ENCODE measurements at regions not wholly inside any gene's neighbourhood (a gene's known extent, or its start where the extent isn't known, plus 50 kb on each side); places are given as distances from the start of the nearest gene placed in this dataset.

DNA sequence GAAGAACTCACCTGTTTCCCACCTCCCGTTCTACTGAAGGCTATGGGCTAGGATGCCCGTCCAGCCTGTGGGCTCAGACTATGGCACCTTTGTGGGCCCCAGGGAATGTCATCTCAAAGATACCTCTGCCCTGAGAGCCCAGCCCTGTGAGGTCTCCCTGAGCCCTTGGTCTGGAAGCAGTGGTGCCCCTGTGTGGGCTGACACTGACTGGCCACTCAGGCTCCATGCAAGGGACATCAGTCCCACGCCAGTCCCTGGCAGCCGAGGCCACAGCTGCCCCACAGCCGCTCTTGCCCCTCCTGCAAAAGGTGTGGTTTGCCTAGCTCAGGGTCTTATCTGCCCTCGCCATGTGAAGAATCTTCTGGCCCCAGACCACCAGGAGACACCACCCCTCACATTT is 106.9 kb downstream of the KLF13 start:
- CTCF ChIA-PET, result interaction anchor here (1.0 to 12.7 kb wide), 13 partner anchors 40 to 304 kb away, joined by 3 to 336 read pairs (median 10); partner anchors contain the start of gene KLF13
- Histone ChIP-seq H4K20me1 (ENCODE audit: control insufficient read depth, insufficient read depth) (no peaks in the 10 kb centered on the region), H3K4me2 (ENCODE audit: control insufficient read depth, insufficient read depth) (no peak overlapping the region), H3K4me3 (no peak overlapping the region), H3K36me3 (ENCODE audit: control insufficient read depth in 2 of 2, insufficient read depth in 2 of 2, low read length in 1 of 2) (no peaks in the 10 kb centered on the region), H3K9me3 (replicated peaks; ENCODE audit: control insufficient read depth, insufficient read depth, low read length) (no peaks in the 10 kb centered on the region), H3K79me2 (ENCODE audit: control insufficient read depth, insufficient read depth, low read length) (no peaks in the 10 kb centered on the region), H3K27me3 (replicated peaks in 1 of 2; ENCODE audit: control insufficient read depth in 2 of 2, insufficient read depth in 2 of 2, low read length in 1 of 2) (no peaks in the 10 kb centered on the region), H2AFZ (ENCODE audit: control insufficient read depth, low read depth, low read length) (no peak overlapping the region), H3K4me1 (ENCODE audit: control insufficient read depth, insufficient read depth, low read length) (peaks cover 47% of the 10 kb centered on the region), H3K27ac (ENCODE audit: control insufficient read depth, insufficient read depth) (no peak overlapping the region), H3K9ac (ENCODE audit: control insufficient read depth, insufficient read depth, low read length) (no peak overlapping the region)
- BruUV-seq (replicated peaks), result no TSS peak
- SMC1A ChIA-PET (ENCODE audit: uncharacterized antibody, unreplicated experiment), result interaction anchor here (1.7 to 7.7 kb wide), 13 partner anchors 22 to 232 kb away, joined by 4 to 166 read pairs (median 13); no protein-coding TSS in a partner anchor
- TF ChIP-seq, protein P1, sequence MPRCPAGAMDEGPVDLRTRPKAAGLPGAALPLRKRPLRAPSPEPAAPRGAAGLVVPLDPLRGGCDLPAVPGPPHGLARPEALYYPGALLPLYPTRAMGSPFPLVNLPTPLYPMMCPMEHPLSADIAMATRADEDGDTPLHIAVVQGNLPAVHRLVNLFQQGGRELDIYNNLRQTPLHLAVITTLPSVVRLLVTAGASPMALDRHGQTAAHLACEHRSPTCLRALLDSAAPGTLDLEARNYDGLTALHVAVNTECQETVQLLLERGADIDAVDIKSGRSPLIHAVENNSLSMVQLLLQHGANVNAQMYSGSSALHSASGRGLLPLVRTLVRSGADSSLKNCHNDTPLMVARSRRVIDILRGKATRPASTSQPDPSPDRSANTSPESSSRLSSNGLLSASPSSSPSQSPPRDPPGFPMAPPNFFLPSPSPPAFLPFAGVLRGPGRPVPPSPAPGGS (IDR thresholded peaks at IDR 0.05; ENCODE audit: borderline replicate concordance, insufficient read depth, low read depth, low read length, poor library complexity, severe bottlenecking), result no peak
- TF ChIP-seq MTA2 (IDR thresholded peaks at IDR 0.05; ENCODE audit: low read depth) (no peak), IRF4 (IDR thresholded peaks at IDR 0.05; ENCODE audit: low read depth, low read length) (no peak), TCF12 (IDR thresholded peaks at IDR 0.05; ENCODE audit: low read depth, low read length) (no peak), NBN (IDR thresholded peaks at IDR 0.05) (no peak), RAD21 (IDR thresholded peaks at IDR 0.05; ENCODE audit: insufficient read depth, low read depth, low read length) (no peak), SP1 (IDR thresholded peaks at IDR 0.05; ENCODE audit: low read depth, low read length) (no peak), CHD1 (IDR thresholded peaks at IDR 0.05; ENCODE audit: low read depth, low read length) (no peak), PAX8 (IDR thresholded peaks at IDR 0.05) (no peak), SIX5 (IDR thresholded peaks at IDR 0.05; ENCODE audit: low read depth, low read length, severe bottlenecking) (no peak), IKZF2 (IDR thresholded peaks at IDR 0.05) (no peak), POLR2AphosphoS2 (IDR thresholded peaks at IDR 0.05; ENCODE audit: low read depth, low read length) (no peak), WRNIP1 (IDR thresholded peaks at IDR 0.05; ENCODE audit: borderline replicate concordance, low read depth, low read length) (no peak), NR2C1 (IDR thresholded peaks at IDR 0.05) (no peak), KAT2A (conservative IDR thresholded peaks at IDR 0.05; ENCODE audit: control insufficient read depth, low read depth, low read length) (no peak), SUPT20H (IDR thresholded peaks at IDR 0.05; ENCODE audit: borderline replicate concordance, control insufficient read depth, low read depth, low read length) (no peak), JUND (IDR thresholded peaks at IDR 0.05; ENCODE audit: low read depth, low read length) (no peak)
- TF ChIP-seq, protein P2, sequence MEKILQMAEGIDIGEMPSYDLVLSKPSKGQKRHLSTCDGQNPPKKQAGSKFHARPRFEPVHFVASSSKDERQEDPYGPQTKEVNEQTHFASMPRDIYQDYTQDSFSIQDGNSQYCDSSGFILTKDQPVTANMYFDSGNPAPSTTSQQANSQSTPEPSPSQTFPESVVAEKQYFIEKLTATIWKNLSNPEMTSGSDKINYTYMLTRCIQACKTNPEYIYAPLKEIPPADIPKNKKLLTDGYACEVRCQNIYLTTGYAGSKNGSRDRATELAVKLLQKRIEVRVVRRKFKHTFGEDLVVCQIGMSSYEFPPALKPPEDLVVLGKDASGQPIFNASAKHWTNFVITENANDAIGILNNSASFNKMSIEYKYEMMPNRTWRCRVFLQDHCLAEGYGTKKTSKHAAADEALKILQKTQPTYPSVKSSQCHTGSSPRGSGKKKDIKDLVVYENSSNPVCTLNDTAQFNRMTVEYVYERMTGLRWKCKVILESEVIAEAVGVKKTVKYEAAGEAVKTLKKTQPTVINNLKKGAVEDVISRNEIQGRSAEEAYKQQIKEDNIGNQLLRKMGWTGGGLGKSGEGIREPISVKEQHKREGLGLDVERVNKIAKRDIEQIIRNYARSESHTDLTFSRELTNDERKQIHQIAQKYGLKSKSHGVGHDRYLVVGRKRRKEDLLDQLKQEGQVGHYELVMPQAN (conservative IDR thresholded peaks at IDR 0.05), result no peak
- TF ChIP-seq, protein P3, sequence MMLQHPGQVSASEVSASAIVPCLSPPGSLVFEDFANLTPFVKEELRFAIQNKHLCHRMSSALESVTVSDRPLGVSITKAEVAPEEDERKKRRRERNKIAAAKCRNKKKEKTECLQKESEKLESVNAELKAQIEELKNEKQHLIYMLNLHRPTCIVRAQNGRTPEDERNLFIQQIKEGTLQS (IDR thresholded peaks at IDR 0.05; ENCODE audit: borderline replicate concordance, extremely low read depth, low read depth, low read length), result no peak
- FAIRE-seq, result no peak
- POLR2A ChIA-PET, result interaction anchor here (1.6 to 2.1 kb wide), 2 partner anchors 68 to 202 kb away, joined by 5 to 6 read pairs; no protein-coding TSS in a partner anchor
- DNase-seq (ENCODE audit: low read depth, low spot score), result no peak
- ATAC-seq, result no peak
- in situ Hi-C loops (cut with MboI) (no loop called here), intact Hi-C loops (cut with micrococcal nuclease; ENCODE audit: unreplicated experiment) (no loop called here)
- RAD21 ChIA-PET (ENCODE audit: unreplicated experiment), result interaction anchor here (1.3 to 10.1 kb wide), 9 partner anchors 24 to 232 kb away, joined by 3 to 213 read pairs (median 40); no protein-coding TSS in a partner anchor
- 97% methylated on average over 6 of the region's 6 CpGs for WGBS (ENCODE audit: insufficient coverage, insufficient replicate concordance, low lambda C conversion rate, missing lambda C conversion rate)

Measured in GM12878 (cell line).